Heart left ventricle (tissue), 16 donors: ENCODE measurements at regions not wholly inside any gene's neighbourhood (a gene's known extent, or its start where the extent isn't known, plus 50 kb on each side); places are given as distances from the start of the nearest gene placed in this dataset.

Experiments used
- ATAC-seq, 4 donors: fragments of 200-7000 bp; cut with Tn5 transposase; one replicate each; pipeline ENCODE4 v1.9.1; 2020 to 2022; ENCODE audit warnings: moderate library complexity in 4 of 4, mild to moderate bottlenecking in 3 of 4, moderate number of reproducible peaks in 1 of 4
- DNase-seq, 5 donors: peaks; one replicate each; pipeline ENCODE4 v3.0.0-alpha.2; 2020
- H3K27ac ChIP-seq, 12 donors: fragments of 200-600 bp; sonication (generic) in 4 of 12; one replicate each; pipeline versions ENCODE4 v1.5.0 to v1.8.0; 2016 to 2022; ENCODE audit warnings: mild to moderate bottlenecking in 2 of 12
- H3K27me3 ChIP-seq, 9 donors: fragments of 200-600 bp; sonication (generic) in 2 of 9; one replicate each; pipeline versions ENCODE4 v1.5.1 to v1.8.0; 2016 to 2022; ENCODE audit warnings: mild to moderate bottlenecking in 3 of 9
- H3K36me3 ChIP-seq, 9 donors: fragments of 200-600 bp; sonication (generic) in 2 of 9; one replicate each; pipeline versions ENCODE4 v1.5.0 to v1.8.0; 2018 to 2022; ENCODE audit warnings: mild to moderate bottlenecking in 2 of 9
- H3K4me1 ChIP-seq, 12 donors: fragments of 200-600 bp; sonication (generic) in 4 of 12; one replicate each; pipeline versions ENCODE4 v1.5.0 to v1.8.0; 2016 to 2022; ENCODE audit warnings: mild to moderate bottlenecking in 3 of 12
- H3K4me3 ChIP-seq, 12 donors: fragments of 200-600 bp; sonication (generic) in 4 of 12; one replicate each; pipeline versions ENCODE4 v1.5.0 to v1.8.0; 2017 to 2022; ENCODE audit warnings: mild to moderate bottlenecking in 9 of 12, moderate library complexity in 4 of 12
- H3K9me3 ChIP-seq, 12 donors: fragments of 200-600 bp; sonication (generic) in 4 of 12; one replicate each; pipeline versions ENCODE4 v1.5.0 to v1.8.0; 2016 to 2022; ENCODE audit warnings: mild to moderate bottlenecking in 1 of 12
- CTCF ChIP-seq, 12 donors: fragments of 200-600 bp; sonication (generic) in 4 of 12; IDR thresholded peaks; one replicate each; pipeline versions ENCODE4 v1.5.0 to v1.8.0; 2018 to 2022; ENCODE audit warnings: antibody characterized with exemption in 12 of 12, mild to moderate bottlenecking in 5 of 12
- POLR2A ChIP-seq, 2 donors: fragments of 450-650 bp; IDR thresholded peaks; one replicate each; pipeline ENCODE4 v1.6.1; 2017; ENCODE audit warnings: antibody characterized with exemption in 2 of 2, mild to moderate bottlenecking in 2 of 2, moderate library complexity in 2 of 2
- WGBS, 4 donors: extraction: QIAGEN DNeasy Blood & Tissue Kit in 2 of 4; methylation state at CpG; one replicate each; pipeline versions ENCODE4 v1.1.5 to v1.1.7; 2013 to 2018; 5-methylcytosine and 5-hydroxymethylcytosine counted together
- intact Hi-C, 10 donors: fragments of 100-400 bp; cut with DNase I; formaldehyde crosslinking; loops; one replicate each; pipeline versions ENCODE4 v1.11.1 to v1.14.2; 2022
- donor health status: ischemic (EF 13 %, LVEDD 7.1; RV severe dilation, severe dysfunction).
- donor health status: healthy with polysubstance abuse.
- donor health status: DM: no; HTN: yes; CAD: no.
- donor health status: DM: no; HTN: no; CAD: no.
- donor health status: ischemic (EF 25% LVEDD 6.9; RV normal size, moderate dysfunction).
- donor health status: ischemic (EF 25% LVEDD 5.7; RV mildly dilated, moderate dysfunction).
- donor health status: healthy.
- donor health status: DM: yes; HTN: yes; CAD: no.
- donor health status: ischemic (EF 35%, LVEDD 5.7; RV mildly dilated, moderate dysfunction).
- donor health status: nonischemic (EF 11% LVEDD 7.7; RV severe dilation, severe dysfunction).
- donor health status: DM: yes; HTN: yes; CAD: no.
- donor health status: PGD.
- donor health status: ischemic (EF 29% LVEDD 5.4; RV normal size, mild dysfunction).
- donor health status: nonischemic (EF 23%, LVEDD 6.1; RV moderate dilation, normal function).

GRCh38 chr5:14060218-14060617, 82.9 kb upstream of the TRIO start:
- H3K4me3 ChIP-seq: no peak overlapping the region
- intact Hi-C loops: no loop called here
- WGBS, 4 donors: 88 to 93% (median 93%) methylated on average over 3 of the region's 3 CpGs
- H3K27me3 ChIP-seq: no peaks in the 10 kb centered on the region
- ATAC-seq (no peak), DNase-seq (no peak)
- H3K36me3 ChIP-seq: no peaks in the 10 kb centered on the region
- no peak overlapping the region for H3K27ac ChIP-seq
- H3K9me3 ChIP-seq: peaks cover 0 to 3% (median 0%) of the 10 kb centered on the region in 12 donors
- TF ChIP-seq POLR2A (IDR thresholded peaks at IDR 0.05): no peak
- no peak for TF ChIP-seq CTCF (IDR thresholded peaks at IDR 0.05)
- H3K4me1 ChIP-seq: no peaks in the 10 kb centered on the region

- WGBS, 4 donors: 46 to 91% (median 61%) methylated on average over 2 of the region's 2 CpGs
- Histone ChIP-seq H3K9me3 (peaks cover 0 to 3% (median 0%) of the 10 kb centered on the region in 12 donors), H3K27ac (no peak overlapping the region), H3K4me3 (no peak overlapping the region), H3K27me3 (no peaks in the 10 kb centered on the region), H3K36me3 (no peaks in the 10 kb centered on the region), H3K4me1 (no peaks in the 10 kb centered on the region)
- TF ChIP-seq CTCF (IDR thresholded peaks at IDR 0.05) (no peak), POLR2A (IDR thresholded peaks at IDR 0.05) (no peak)
- intact Hi-C loops: no loop called here
- peak in 2 of 4 donors; percentile 22 to 36 for ATAC-seq
- DNase-seq: no peak
Observed at GRCh38 chr5:14059810-14060209, 83.3 kb upstream of the TRIO start.

DNA sequence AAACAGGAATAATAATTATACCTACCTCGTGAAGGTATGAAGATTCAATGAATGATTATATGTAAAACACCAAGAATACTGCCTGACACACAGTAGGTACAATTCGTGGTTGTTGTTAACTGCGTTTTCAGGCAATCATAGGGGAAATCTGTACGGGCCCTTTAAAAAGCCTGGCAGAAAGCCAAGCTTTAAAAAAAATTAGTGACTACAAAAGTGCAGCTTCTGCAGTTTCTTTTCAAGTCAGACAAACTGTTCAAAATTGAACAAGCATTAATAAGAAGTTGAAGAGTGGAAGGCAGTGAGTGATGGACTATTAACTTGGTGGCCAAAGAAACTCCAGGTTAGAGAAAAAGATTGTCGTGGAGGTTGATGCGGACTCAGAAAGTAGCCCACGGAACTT, 85.9 kb upstream of the TRIO start:
- 65 to 76% (median 73%) methylated on average over 7 of the region's 7 CpGs for WGBS, 4 donors
- H3K9me3 ChIP-seq: peaks cover 0 to 3% (median 0%) of the 10 kb centered on the region in 12 donors
- no peak overlapping the region for H3K27ac ChIP-seq
- H3K36me3 ChIP-seq: no peaks in the 10 kb centered on the region
- ATAC-seq (no peak), DNase-seq (no peak)
- no peaks in the 10 kb centered on the region for H3K27me3 ChIP-seq
- intact Hi-C loops: no loop called here
- TF ChIP-seq POLR2A (IDR thresholded peaks at IDR 0.05) (no peak), CTCF (IDR thresholded peaks at IDR 0.05) (no peak)
- H3K4me3 ChIP-seq: no peak overlapping the region
- no peaks in the 10 kb centered on the region for H3K4me1 ChIP-seq

- 94 to 97% (median 95%) methylated on average over 4 of the region's 4 CpGs for WGBS, 4 donors
- no peak for TF ChIP-seq POLR2A (IDR thresholded peaks at IDR 0.05)
- no peak for TF ChIP-seq CTCF (IDR thresholded peaks at IDR 0.05)
Observed at GRCh38 chr5:14056039-14056438, 87.1 kb upstream of the TRIO start.

More at GRCh38 chr5:14056039-14056438, 87.1 kb upstream of the TRIO start:
- Histone ChIP-seq H3K4me1 (no peaks in the 10 kb centered on the region), H3K4me3 (no peak overlapping the region), H3K27ac (no peak overlapping the region), H3K27me3 (no peaks in the 10 kb centered on the region), H3K36me3 (no peaks in the 10 kb centered on the region), H3K9me3 (peaks cover 0 to 3% (median 0%) of the 10 kb centered on the region in 12 donors)
- intact Hi-C loops: no loop called here
- ATAC-seq: no peak
- no peak for DNase-seq
